ENCODE measurements at regions not wholly inside any gene's neighbourhood (a gene's known extent, or its start where the extent isn't known, plus 50 kb on each side); places are given as distances from the start of the nearest gene placed in this dataset.

- TF ChIP-seq, protein P1, sequence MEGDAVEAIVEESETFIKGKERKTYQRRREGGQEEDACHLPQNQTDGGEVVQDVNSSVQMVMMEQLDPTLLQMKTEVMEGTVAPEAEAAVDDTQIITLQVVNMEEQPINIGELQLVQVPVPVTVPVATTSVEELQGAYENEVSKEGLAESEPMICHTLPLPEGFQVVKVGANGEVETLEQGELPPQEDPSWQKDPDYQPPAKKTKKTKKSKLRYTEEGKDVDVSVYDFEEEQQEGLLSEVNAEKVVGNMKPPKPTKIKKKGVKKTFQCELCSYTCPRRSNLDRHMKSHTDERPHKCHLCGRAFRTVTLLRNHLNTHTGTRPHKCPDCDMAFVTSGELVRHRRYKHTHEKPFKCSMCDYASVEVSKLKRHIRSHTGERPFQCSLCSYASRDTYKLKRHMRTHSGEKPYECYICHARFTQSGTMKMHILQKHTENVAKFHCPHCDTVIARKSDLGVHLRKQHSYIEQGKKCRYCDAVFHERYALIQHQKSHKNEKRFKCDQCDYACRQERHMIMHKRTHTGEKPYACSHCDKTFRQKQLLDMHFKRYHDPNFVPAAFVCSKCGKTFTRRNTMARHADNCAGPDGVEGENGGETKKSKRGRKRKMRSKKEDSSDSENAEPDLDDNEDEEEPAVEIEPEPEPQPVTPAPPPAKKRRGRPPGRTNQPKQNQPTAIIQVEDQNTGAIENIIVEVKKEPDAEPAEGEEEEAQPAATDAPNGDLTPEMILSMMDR (IDR thresholded peaks at IDR 0.05) = no peak
Measured at GRCh38 chr9:90097237-90097636, 492.4 kb downstream of the GADD45G start.

- TF ChIP-seq, protein P1 (IDR thresholded peaks at IDR 0.05) = no peak
Measured at GRCh38 chr9:90098408-90098807, 493.6 kb downstream of the GADD45G start.

DNA sequence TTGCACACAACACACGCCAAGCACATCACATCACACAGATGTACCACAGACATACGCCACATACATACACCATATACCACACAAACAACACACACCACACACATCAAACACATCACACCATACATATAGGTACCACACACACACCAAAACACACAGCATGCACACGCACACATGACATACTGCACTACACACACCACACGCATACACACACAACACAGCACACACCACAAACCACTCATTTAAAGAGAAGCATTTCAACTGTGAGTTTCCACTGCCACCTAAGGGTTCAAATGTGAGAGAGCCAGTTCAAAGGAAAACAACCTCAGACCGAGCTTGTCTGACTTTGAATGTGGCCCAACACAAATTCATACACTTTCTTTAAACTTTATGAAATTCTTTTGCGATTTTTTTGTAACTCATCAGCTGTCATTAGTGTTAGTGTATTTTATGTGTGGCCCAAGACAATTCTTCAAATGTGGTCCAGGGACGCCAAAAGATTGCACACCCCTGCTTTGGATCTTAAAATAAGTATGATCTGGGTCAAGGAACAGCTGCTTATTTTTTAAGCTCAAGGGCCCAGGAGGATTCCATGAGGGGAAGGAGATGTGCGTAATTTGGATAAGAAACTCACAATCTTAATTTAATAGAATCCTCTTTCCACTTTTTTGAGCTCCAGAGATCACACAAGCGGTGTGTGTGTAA lies 494.6 kb downstream of the GADD45G start:
- TF ChIP-seq, protein P1 (IDR thresholded peaks at IDR 0.05) = peak; percentile 86

DNA sequence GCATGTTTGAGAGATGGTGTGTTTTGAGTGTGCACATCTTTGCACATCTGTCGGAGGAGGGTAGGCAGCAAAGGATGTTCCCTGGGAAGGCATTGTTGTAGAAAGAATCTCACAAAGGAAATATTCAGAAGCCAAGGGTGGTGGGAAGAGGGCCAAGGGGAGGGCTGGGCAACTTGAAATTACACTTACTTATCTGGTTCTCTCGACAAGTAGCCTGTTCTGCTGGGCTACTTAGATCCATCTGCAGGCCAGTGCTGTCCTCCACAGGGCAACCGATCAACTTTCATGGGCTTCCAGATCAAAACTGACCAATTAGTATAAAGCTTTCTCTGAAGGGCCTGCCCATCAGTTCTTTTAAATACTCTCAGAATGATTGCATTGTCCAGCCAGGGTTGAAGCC lies 495.2 kb downstream of the GADD45G start:
- TF ChIP-seq, protein P1 (IDR thresholded peaks at IDR 0.05) = no peak

DNA sequence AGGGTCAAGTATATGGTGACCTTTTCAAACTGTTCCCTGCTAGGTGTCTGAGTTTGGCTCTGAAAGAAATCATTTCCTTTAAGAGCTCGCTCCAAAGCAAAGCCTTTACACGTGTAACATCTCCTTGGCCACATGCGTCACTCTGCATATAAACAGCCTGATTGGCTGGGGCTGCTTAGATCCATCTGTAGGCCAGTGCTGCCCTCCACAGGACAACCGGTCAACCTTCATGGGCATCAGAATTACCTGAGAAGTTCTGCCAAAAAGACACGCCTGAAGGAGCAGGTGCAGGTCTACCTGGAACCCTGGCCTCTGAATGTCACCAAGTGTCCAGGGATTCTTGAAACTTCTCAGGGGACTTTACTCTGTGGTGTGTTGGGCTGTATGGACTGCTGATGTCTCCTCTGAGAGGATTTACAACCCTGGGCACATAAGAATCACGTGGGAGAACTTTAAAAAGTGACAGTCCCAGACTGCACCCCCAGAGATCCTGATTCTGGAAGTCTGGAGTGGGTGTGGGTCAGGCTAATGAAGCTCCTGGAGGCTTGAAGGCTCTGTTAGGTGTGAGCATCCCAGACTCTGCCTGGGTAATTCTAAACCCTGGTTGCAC lies 497.6 kb downstream of the GADD45G start:
- TF ChIP-seq, protein P1 (IDR thresholded peaks at IDR 0.05) = peak; percentile 79

GRCh38 chr9:90103771-90104170 lies 499.0 kb downstream of the GADD45G start:
- TF ChIP-seq, protein P1 (IDR thresholded peaks at IDR 0.05) = no peak

GRCh38 chr9:90105773-90106172 lies 501.0 kb downstream of the GADD45G start:
- TF ChIP-seq, protein P1 (IDR thresholded peaks at IDR 0.05) = no peak
